ENCODE measurements at regions not wholly inside any gene's neighbourhood (a gene's known extent, or its start where the extent isn't known, plus 50 kb on each side); places are given as distances from the start of the nearest gene placed in this dataset.

DNA sequence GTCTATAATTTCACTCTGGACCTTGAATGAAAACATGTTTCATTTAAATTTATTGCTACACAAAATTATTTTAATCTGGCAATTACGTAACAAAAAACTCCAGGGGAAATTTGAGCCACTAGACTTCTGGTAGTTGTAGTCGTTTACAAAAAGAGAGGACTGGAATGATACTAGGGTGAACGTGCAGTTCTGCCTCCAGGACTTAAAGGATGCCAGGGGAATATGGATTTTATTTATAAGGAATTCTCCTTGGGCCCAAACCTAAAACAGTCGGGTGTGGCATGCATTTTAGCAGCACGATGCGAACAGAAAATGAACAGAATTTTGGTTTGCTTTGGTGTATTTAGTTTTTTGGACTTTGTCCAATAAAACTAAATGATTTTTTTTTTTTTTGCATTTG is 76.9 kb downstream of the PRL start:
- DNase-seq: no peak
- Histone ChIP-seq H3K4me3 (ENCODE audit: low read length in 2 of 2) (no peak overlapping the region), H3K27ac (ENCODE audit: low read depth, low read length) (no peak overlapping the region), H3K4me1 (ENCODE audit: insufficient read depth, low read length) (no peaks in the 10 kb centered on the region), H3K36me3 (ENCODE audit: insufficient read depth, low read length) (no peaks in the 10 kb centered on the region), H3K9me3 (ENCODE audit: control insufficient read depth in 1 of 2, low read length in 2 of 2) (no peaks in the 10 kb centered on the region), H3K27me3 (ENCODE audit: insufficient read depth, low read length) (no peaks in the 10 kb centered on the region)
- intact Hi-C loops (cut with micrococcal nuclease): no loop called here
- no peak overlapping the region for H3K4me3 Mint-ChIP-seq
- H3K9me3 Mint-ChIP-seq: no peaks in the 10 kb centered on the region
- no peaks in the 10 kb centered on the region for H3K36me3 Mint-ChIP-seq
- ChIA-PET CTCF (ENCODE audit: partially characterized antibody) (no interaction called here), POLR2A (ENCODE audit: partially characterized antibody) (no interaction called here)
- no peaks in the 10 kb centered on the region for H3K27me3 Mint-ChIP-seq
- H3K4me1 Mint-ChIP-seq: no peaks in the 10 kb centered on the region
- no peak overlapping the region for H3K27ac Mint-ChIP-seq

DNA sequence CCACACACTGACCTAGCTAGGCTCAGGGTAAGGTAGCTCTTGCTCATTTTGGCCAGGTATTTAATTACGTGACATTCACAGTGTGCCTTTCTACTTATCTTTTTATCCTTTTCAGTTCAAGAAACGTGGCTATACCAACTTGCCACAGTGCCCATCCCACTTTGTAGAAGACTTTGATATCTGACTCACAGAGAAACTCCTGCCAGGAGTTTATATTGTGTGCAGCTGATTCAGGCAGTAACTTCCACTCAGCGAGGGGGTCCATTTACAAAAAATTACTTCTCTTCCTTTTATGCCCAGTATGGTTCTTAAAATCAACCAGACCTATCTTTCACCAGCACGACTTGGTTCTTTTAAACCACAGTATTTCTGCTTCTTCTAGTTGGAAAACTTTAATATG is 75.6 kb downstream of the PRL start:
- no peaks in the 10 kb centered on the region for H3K4me1 Mint-ChIP-seq
- no peak overlapping the region for H3K4me3 Mint-ChIP-seq
- H3K27me3 Mint-ChIP-seq: no peaks in the 10 kb centered on the region
- intact Hi-C loops (cut with micrococcal nuclease): no loop called here
- CTCF ChIA-PET (ENCODE audit: partially characterized antibody): no interaction called here
- no peaks in the 10 kb centered on the region for H3K36me3 Mint-ChIP-seq
- POLR2A ChIA-PET (ENCODE audit: partially characterized antibody): no interaction called here
- H3K4me3 ChIP-seq (ENCODE audit: low read length in 2 of 2): no peak overlapping the region
- no peak overlapping the region for H3K27ac ChIP-seq (ENCODE audit: low read depth, low read length)
- no peak for DNase-seq
- no peaks in the 10 kb centered on the region for H3K9me3 ChIP-seq (ENCODE audit: control insufficient read depth in 1 of 2, low read length in 2 of 2)
- H3K4me1 ChIP-seq (ENCODE audit: insufficient read depth, low read length): no peaks in the 10 kb centered on the region
- H3K27ac Mint-ChIP-seq: no peak overlapping the region
- H3K27me3 ChIP-seq (ENCODE audit: insufficient read depth, low read length): no peaks in the 10 kb centered on the region
- no peaks in the 10 kb centered on the region for H3K36me3 ChIP-seq (ENCODE audit: insufficient read depth, low read length)
- H3K9me3 Mint-ChIP-seq: no peaks in the 10 kb centered on the region

DNA sequence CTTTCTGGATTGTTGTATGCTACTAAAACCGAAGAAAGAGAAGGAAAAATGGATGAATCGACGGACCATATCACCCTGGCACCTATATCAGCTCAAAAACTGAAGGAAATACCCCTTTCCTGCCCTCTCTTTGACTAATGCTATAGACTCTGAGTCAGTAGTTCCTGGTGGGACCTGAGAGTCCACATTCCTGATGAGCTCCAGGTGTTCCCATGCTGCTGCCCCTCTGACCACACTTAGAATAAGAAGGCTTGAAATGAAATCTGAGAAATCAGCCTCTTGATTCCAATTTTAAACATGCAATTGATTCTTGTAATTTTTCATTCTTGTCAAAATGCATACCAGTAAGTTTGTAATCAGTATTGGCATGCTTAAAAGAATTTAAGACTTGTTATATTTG is 75.2 kb downstream of the PRL start:
- Histone ChIP-seq H3K9me3 (ENCODE audit: control insufficient read depth in 1 of 2, low read length in 2 of 2) (no peaks in the 10 kb centered on the region), H3K27ac (ENCODE audit: low read depth, low read length) (no peak overlapping the region), H3K36me3 (ENCODE audit: insufficient read depth, low read length) (no peaks in the 10 kb centered on the region), H3K4me3 (ENCODE audit: low read length in 2 of 2) (no peak overlapping the region), H3K4me1 (ENCODE audit: insufficient read depth, low read length) (no peaks in the 10 kb centered on the region), H3K27me3 (ENCODE audit: insufficient read depth, low read length) (no peaks in the 10 kb centered on the region)
- no peaks in the 10 kb centered on the region for H3K9me3 Mint-ChIP-seq
- H3K4me3 Mint-ChIP-seq: no peak overlapping the region
- POLR2A ChIA-PET (ENCODE audit: partially characterized antibody): no interaction called here
- no peaks in the 10 kb centered on the region for H3K4me1 Mint-ChIP-seq
- CTCF ChIA-PET (ENCODE audit: partially characterized antibody): no interaction called here
- DNase-seq: no peak
- H3K27ac Mint-ChIP-seq: no peak overlapping the region
- intact Hi-C loops (cut with micrococcal nuclease): no loop called here
- H3K36me3 Mint-ChIP-seq: no peaks in the 10 kb centered on the region
- H3K27me3 Mint-ChIP-seq: no peaks in the 10 kb centered on the region

DNA sequence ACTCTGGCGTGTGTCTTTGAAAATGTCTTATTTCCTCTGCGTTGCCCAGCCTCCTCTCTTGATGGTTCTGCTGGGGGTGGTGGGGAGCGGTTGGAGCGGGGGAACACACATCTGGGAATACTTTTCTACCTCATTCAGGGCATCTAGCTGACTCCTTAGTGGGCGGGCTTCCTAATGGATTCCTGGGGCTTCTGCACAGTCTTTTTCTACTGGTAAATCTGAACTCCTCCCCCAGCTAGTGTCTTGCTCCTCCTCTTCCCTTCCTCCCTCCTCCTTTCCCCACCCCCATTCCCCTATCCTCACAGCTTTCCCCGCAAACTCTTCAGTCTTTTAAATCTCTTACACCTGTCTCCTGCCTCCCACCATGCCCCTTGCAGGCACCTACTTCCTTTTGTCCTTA is 74.4 kb downstream of the PRL start:
- Mint-ChIP-seq H3K4me1 (no peaks in the 10 kb centered on the region), H3K36me3 (no peaks in the 10 kb centered on the region), H3K9me3 (no peaks in the 10 kb centered on the region), H3K27ac (no peak overlapping the region), H3K4me3 (no peak overlapping the region), H3K27me3 (no peaks in the 10 kb centered on the region)
- intact Hi-C loops (cut with micrococcal nuclease): no loop called here
- Histone ChIP-seq H3K27ac (ENCODE audit: low read depth, low read length) (no peak overlapping the region), H3K4me1 (ENCODE audit: insufficient read depth, low read length) (no peaks in the 10 kb centered on the region), H3K9me3 (ENCODE audit: control insufficient read depth in 1 of 2, low read length in 2 of 2) (no peaks in the 10 kb centered on the region), H3K4me3 (ENCODE audit: low read length in 2 of 2) (no peak overlapping the region), H3K27me3 (ENCODE audit: insufficient read depth, low read length) (no peaks in the 10 kb centered on the region), H3K36me3 (ENCODE audit: insufficient read depth, low read length) (no peaks in the 10 kb centered on the region)
- POLR2A ChIA-PET (ENCODE audit: partially characterized antibody): no interaction called here
- DNase-seq: no peak
- CTCF ChIA-PET (ENCODE audit: partially characterized antibody): no interaction called here

DNA sequence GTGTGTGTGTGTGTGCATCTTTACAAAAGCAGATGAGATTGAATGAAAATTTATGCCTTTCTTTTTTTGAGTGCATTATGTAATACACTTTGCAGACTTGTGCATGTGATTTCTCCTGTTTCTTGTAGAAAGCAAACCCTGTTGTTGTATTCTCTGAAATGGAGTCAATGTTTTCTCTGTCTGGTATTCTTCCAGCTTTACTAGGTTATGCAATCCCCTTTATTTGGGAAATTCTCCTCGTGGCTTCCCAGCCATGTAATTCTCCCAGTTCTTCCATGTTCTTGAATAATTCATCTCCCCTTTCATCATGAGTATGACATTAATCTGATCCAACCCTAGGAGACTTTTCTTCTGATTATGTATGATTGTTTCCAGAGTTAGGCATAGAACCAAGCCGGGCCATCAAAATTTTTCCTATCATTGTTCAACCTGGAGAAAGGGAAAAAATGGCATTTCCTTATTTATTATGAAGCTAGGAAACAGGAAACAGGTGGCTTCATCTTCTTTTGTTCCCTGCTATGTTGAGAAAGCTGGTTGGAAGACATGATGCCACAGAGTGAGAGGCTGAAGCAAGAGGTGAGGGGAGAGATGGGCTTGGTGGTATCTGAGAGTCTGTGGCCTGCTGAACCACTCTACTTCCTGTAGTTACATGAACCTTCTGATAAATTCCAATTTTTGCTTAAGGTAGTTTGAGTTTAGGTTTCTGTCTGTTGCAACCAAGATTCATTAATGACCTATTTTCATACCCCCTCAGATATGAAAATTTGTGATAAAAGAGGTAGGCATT is 68.8 kb downstream of the PRL start:
- CTCF ChIA-PET (ENCODE audit: partially characterized antibody): interaction anchor here (1.0 kb wide), 1 partner anchor 15 kb away, joined by 3 read pairs; no protein-coding TSS in a partner anchor
- Mint-ChIP-seq H3K4me1 (no peaks in the 10 kb centered on the region), H3K27ac (peak overlapping the region in 1 of 7 donors; percentile 6), H3K9me3 (no peaks in the 10 kb centered on the region), H3K27me3 (no peaks in the 10 kb centered on the region), H3K36me3 (no peaks in the 10 kb centered on the region), H3K4me3 (no peak overlapping the region)
- POLR2A ChIA-PET (ENCODE audit: partially characterized antibody): no interaction called here
- no peak for DNase-seq
- H3K27me3 ChIP-seq (ENCODE audit: insufficient read depth, low read length): no peaks in the 10 kb centered on the region
- no peak overlapping the region for H3K4me3 ChIP-seq (ENCODE audit: low read length in 2 of 2)
- H3K36me3 ChIP-seq (ENCODE audit: insufficient read depth, low read length): no peaks in the 10 kb centered on the region
- H3K4me1 ChIP-seq (ENCODE audit: insufficient read depth, low read length): no peaks in the 10 kb centered on the region
- no peaks in the 10 kb centered on the region for H3K9me3 ChIP-seq (ENCODE audit: control insufficient read depth in 1 of 2, low read length in 2 of 2)
- H3K27ac ChIP-seq (ENCODE audit: low read depth, low read length): no peak overlapping the region
- intact Hi-C loops (cut with micrococcal nuclease): no loop called here

DNA sequence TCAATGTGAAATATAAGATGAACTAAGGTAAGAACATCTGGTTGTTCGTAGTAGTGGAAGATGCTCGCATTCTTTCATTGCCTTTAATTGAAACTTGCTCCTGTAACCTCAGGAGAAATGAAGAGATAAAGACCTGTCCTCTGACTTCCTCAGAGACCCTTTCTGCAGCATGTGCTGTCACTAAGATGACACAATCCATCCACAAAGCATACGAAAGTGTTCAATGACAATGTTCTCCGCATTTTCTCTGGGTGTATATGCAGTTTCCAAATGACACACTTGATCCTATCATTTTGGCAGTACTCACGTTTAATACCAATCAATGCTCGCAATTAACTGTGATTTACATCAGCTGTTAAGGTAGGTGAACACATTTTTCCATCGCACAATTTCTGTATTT is 65.8 kb downstream of the PRL start:
- CTCF ChIA-PET (ENCODE audit: partially characterized antibody): no interaction called here
- POLR2A ChIA-PET (ENCODE audit: partially characterized antibody): no interaction called here
- Histone ChIP-seq H3K4me3 (ENCODE audit: low read length in 2 of 2) (no peak overlapping the region), H3K4me1 (ENCODE audit: insufficient read depth, low read length) (no peaks in the 10 kb centered on the region), H3K27me3 (ENCODE audit: insufficient read depth, low read length) (no peaks in the 10 kb centered on the region), H3K9me3 (ENCODE audit: control insufficient read depth in 1 of 2, low read length in 2 of 2) (no peaks in the 10 kb centered on the region), H3K27ac (ENCODE audit: low read depth, low read length) (no peak overlapping the region), H3K36me3 (ENCODE audit: insufficient read depth, low read length) (no peaks in the 10 kb centered on the region)
- H3K27me3 Mint-ChIP-seq: no peaks in the 10 kb centered on the region
- H3K9me3 Mint-ChIP-seq: peaks cover 0 to 9% (median 6%) of the 10 kb centered on the region in 8 donors
- H3K4me1 Mint-ChIP-seq: no peaks in the 10 kb centered on the region
- DNase-seq: no peak
- intact Hi-C loops (cut with micrococcal nuclease): no loop called here
- no peak overlapping the region for H3K4me3 Mint-ChIP-seq
- H3K36me3 Mint-ChIP-seq: no peaks in the 10 kb centered on the region
- no peak overlapping the region for H3K27ac Mint-ChIP-seq

DNA sequence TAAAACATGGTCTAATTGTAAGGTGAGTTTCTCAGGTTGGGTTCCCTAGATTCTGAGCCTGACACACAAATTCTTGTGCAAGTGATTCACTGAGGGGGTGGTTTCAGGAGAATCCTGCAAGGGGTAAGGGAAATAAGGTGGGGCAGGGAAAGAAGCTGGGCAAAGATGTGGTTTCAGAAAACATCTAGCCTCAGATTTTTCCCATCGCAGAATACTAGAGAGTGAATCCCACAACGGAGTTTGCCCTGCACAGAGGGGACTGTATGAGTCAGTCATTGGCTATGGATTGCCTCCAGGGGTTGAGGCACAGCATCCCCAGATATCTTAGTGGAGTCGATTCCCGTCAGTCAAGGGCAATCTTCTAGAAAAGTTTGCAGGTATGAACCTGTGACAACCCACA is 65.2 kb downstream of the PRL start:
- CTCF ChIA-PET (ENCODE audit: partially characterized antibody): no interaction called here

More for the DNA sequence above, 65.2 kb downstream of the PRL start:
- H3K27me3 Mint-ChIP-seq: no peaks in the 10 kb centered on the region
- H3K4me1 ChIP-seq (ENCODE audit: insufficient read depth, low read length): no peaks in the 10 kb centered on the region
- POLR2A ChIA-PET (ENCODE audit: partially characterized antibody): no interaction called here
- no peak overlapping the region for H3K27ac ChIP-seq (ENCODE audit: low read depth, low read length)
- no peaks in the 10 kb centered on the region for H3K27me3 ChIP-seq (ENCODE audit: insufficient read depth, low read length)
- intact Hi-C loops (cut with micrococcal nuclease): no loop called here
- no peaks in the 10 kb centered on the region for H3K36me3 ChIP-seq (ENCODE audit: insufficient read depth, low read length)
- H3K4me1 Mint-ChIP-seq: no peaks in the 10 kb centered on the region
- no peak overlapping the region for H3K27ac Mint-ChIP-seq
- DNase-seq: no peak
- peaks cover 0 to 13% (median 6%) of the 10 kb centered on the region in 8 donors for H3K9me3 Mint-ChIP-seq
- H3K4me3 ChIP-seq (ENCODE audit: low read length in 2 of 2): no peak overlapping the region
- H3K9me3 ChIP-seq (ENCODE audit: control insufficient read depth in 1 of 2, low read length in 2 of 2): no peaks in the 10 kb centered on the region
- H3K36me3 Mint-ChIP-seq: no peaks in the 10 kb centered on the region
- no peak overlapping the region for H3K4me3 Mint-ChIP-seq
